Thoracic aorta (tissue), 2 donors: ENCODE measurements at regions not wholly inside any gene's neighbourhood (a gene's known extent, or its start where the extent isn't known, plus 50 kb on each side); places are given as distances from the start of the nearest gene placed in this dataset.

ENCODE experiments used
- ATAC-seq: fragments of 150-250 bp; one replicate; pipeline ENCODE4 v1.8.0; 2017; ENCODE audit warnings: low read depth; ENCODE audit not compliant: insufficient number of reproducible peaks, low FRiP score
- DNase-seq: peaks from one replicate; pipeline ENCODE4 v3.0.0-alpha.2; 2020; ENCODE audit warnings: low spot score
- H3K27ac ChIP-seq, 2 donors: fragments of 200-600 bp; sonication (generic); 1 replicate in 1 of 2; 2 replicates in 1 of 2; pipeline ENCODE4 v1.5.1; 2016; ENCODE audit warnings: mild to moderate bottlenecking in 2 of 2, moderate library complexity in 2 of 2
- H3K27me3 ChIP-seq: fragments of 200-600 bp; sonication (generic); replicated peaks from 2 replicates; pipeline ENCODE4 v1.6.0; 2016; ENCODE audit warnings: mild to moderate bottlenecking; ENCODE audit not compliant: insufficient read depth
- H3K36me3 ChIP-seq: fragments of 200-600 bp; sonication (generic); one replicate; pipeline ENCODE4 v1.5.1; 2016
- H3K4me1 ChIP-seq, 2 donors: fragments of 200-600 bp; sonication (generic); 1 replicate in 1 of 2; 2 replicates in 1 of 2; pipeline versions ENCODE4 v1.5.1 to v1.6.0; 2016; ENCODE audit warnings: low read depth in 2 of 2, mild to moderate bottlenecking in 1 of 2; ENCODE audit not compliant: control insufficient read depth in 1 of 2
- H3K4me3 ChIP-seq: fragments of 200-600 bp; sonication (generic); 2 replicates; pipeline ENCODE4 v1.5.1; 2016; ENCODE audit warnings: mild to moderate bottlenecking
- H3K9me3 ChIP-seq: fragments of 200-600 bp; sonication (generic); 2 replicates; pipeline ENCODE4 v1.5.1; 2016
- CTCF ChIP-seq: fragments of 200-600 bp; sonication (generic); IDR thresholded peaks from one replicate; pipeline ENCODE4 v1.5.1; 2019; ENCODE audit warnings: antibody characterized with exemption

- Histone ChIP-seq H3K4me3 (no peak overlapping the region), H3K36me3 (no peaks in the 10 kb centered on the region), H3K4me1 (no peaks in the 10 kb centered on the region), H3K9me3 (peaks cover 4% of the 10 kb centered on the region), H3K27ac (no peak overlapping the region), H3K27me3 (no peaks in the 10 kb centered on the region)
- DNase-seq, result no peak
- TF ChIP-seq CTCF, result no peak
- ATAC-seq, result no peak
Measured at GRCh38 chr2:151071906-151072305, 189.8 kb downstream of the RBM43 start.

GRCh38 chr2:151071382-151071781 lies 190.3 kb downstream of the RBM43 start:
- H3K27me3 ChIP-seq, result no peaks in the 10 kb centered on the region
- no peak for TF ChIP-seq CTCF
- H3K27ac ChIP-seq, result no peak overlapping the region
- ATAC-seq, result no peak
- no peak overlapping the region for H3K4me3 ChIP-seq
- DNase-seq, result no peak
- H3K36me3 ChIP-seq, result no peaks in the 10 kb centered on the region
- peaks cover 4% of the 10 kb centered on the region for H3K9me3 ChIP-seq
- no peaks in the 10 kb centered on the region for H3K4me1 ChIP-seq

GRCh38 chr2:151070253-151070652 lies 191.4 kb downstream of the RBM43 start:
- Histone ChIP-seq H3K36me3 (no peaks in the 10 kb centered on the region), H3K4me1 (no peaks in the 10 kb centered on the region), H3K27ac (no peak overlapping the region), H3K27me3 (no peaks in the 10 kb centered on the region), H3K9me3 (peaks cover under 1% of the 10 kb centered on the region), H3K4me3 (no peak overlapping the region)
- ATAC-seq, result no peak
- DNase-seq, result no peak
- TF ChIP-seq CTCF, result no peak

GRCh38 chr2:151067658-151068369 lies 193.8 kb downstream of the RBM43 start:
- ATAC-seq (no peak), DNase-seq (no peak)
- Histone ChIP-seq H3K27ac (no peak overlapping the region), H3K36me3 (no peaks in the 10 kb centered on the region), H3K9me3 (no peaks in the 10 kb centered on the region), H3K27me3 (no peaks in the 10 kb centered on the region), H3K4me1 (no peaks in the 10 kb centered on the region), H3K4me3 (no peak overlapping the region)
- no peak for TF ChIP-seq CTCF

GRCh38 chr2:151063271-151063670 lies 198.4 kb downstream of the RBM43 start:
- ATAC-seq (no peak), DNase-seq (no peak)
- TF ChIP-seq CTCF, result no peak
- H3K27me3 ChIP-seq, result no peaks in the 10 kb centered on the region
- no peak overlapping the region for H3K27ac ChIP-seq
- H3K4me1 ChIP-seq, result no peaks in the 10 kb centered on the region
- no peaks in the 10 kb centered on the region for H3K36me3 ChIP-seq
- no peak overlapping the region for H3K4me3 ChIP-seq
- no peaks in the 10 kb centered on the region for H3K9me3 ChIP-seq
